Muscle of leg (tissue), 3 donors: ENCODE measurements at regions not wholly inside any gene's neighbourhood (a gene's known extent, or its start where the extent isn't known, plus 50 kb on each side); places are given as distances from the start of the nearest gene placed in this dataset.

Experiments used
- DNase-seq: peaks from one replicate; pipeline ENCODE4 v3.0.0; 2013
- H3K27ac ChIP-seq: one replicate; pipeline ENCODE4 v1.5.1; 2013; ENCODE audit warnings: mild to moderate bottlenecking, low read length, control low read depth
- H3K27me3 ChIP-seq: one replicate; pipeline ENCODE4 v1.6.1; 2013; ENCODE audit warnings: low read length; ENCODE audit not compliant: control insufficient read depth, insufficient read depth
- H3K36me3 ChIP-seq: one replicate; pipeline ENCODE4 v1.6.1; 2013; ENCODE audit warnings: low read length; ENCODE audit not compliant: control insufficient read depth, insufficient read depth
- H3K4me1 ChIP-seq: one replicate; pipeline ENCODE4 v1.6.1; 2013; ENCODE audit warnings: low read length; ENCODE audit not compliant: control insufficient read depth, insufficient read depth
- H3K4me3 ChIP-seq: one replicate; pipeline ENCODE4 v1.5.1; 2013; ENCODE audit warnings: low read length, control low read depth
- H3K9me3 ChIP-seq: replicated peaks from 2 replicates; pipeline ENCODE4 v1.6.1; 2013; ENCODE audit warnings: low read depth, low read length; ENCODE audit not compliant: control insufficient read depth
- WGBS: methylation state at CpG from one replicate; pipeline ENCODE4 v1.1.5; 2013; ENCODE audit warnings: missing lambda C conversion rate; ENCODE audit not compliant: insufficient coverage; 5-methylcytosine and 5-hydroxymethylcytosine counted together

DNA sequence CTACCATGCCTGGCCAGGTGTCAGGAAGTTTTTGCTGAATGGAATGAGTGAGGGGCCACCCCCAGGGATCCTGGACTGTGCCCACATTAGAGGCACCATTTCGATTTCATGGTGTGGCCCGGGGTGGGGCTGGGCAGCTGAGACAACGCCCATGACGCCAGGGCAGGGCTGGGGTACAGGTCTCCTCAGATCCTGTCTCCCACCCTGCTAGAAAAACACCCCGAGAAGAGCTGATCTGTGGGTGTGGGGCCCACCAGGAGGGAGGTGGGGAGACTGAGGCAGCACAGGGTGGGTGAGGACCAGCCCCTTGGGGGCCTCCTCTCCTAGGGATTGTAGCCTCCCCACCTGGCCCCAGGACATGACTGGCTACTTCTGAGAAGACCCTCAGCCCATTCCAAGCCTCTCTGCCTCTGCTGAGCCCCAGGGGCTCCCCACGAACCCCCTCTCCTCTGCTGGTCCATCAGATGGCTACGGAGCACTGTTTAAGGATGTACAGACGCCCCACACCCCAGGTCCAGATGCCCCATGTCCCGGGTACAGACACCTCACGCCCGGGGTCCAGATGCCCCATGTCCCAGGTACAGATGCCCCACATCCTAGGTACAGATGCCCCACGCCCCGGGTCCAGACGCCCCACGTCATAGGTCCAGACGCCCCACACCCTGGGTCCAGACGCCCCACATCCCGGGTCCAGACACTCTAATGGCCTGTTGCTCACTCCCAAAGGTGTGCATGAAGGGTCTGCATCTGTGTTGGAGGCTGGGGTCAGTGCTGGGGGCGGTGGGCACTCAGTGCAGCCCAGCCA is 99.4 kb downstream of the MICALL2 start:
- H3K36me3 ChIP-seq = no peaks in the 10 kb centered on the region
- peaks cover 14% of the 10 kb centered on the region for H3K27me3 ChIP-seq
- no peak for DNase-seq
- H3K4me1 ChIP-seq = no peaks in the 10 kb centered on the region
- H3K4me3 ChIP-seq = no peak overlapping the region
- 88% methylated on average over 17 of the region's 19 CpGs for WGBS
- H3K9me3 ChIP-seq = peaks cover 5% of the 10 kb centered on the region
- no peak overlapping the region for H3K27ac ChIP-seq

DNA sequence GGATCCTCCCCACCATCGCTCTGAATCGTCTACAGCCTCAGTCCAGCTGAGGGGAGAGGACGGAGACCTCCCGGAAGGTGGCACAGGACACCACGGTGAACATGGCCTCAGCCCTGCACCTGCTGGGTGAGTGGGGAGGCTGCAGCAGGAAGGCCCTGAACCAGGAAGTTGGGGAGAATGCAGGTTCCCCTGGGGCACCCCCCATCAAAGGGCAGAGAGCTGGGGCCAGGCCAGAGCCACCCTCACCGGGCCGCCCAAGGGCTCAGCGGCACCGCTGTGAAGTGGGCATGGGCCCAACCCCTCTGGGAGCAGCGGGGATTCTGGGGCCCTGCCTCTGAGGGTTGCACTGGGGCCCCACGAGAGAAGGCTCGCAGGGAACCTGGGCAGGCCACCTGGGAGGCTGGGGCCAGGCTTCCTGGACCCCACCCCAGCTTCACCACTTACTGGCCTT is 98.7 kb downstream of the MICALL2 start:
- 86% methylated on average over 9 of the region's 12 CpGs for WGBS
- Histone ChIP-seq H3K36me3 (no peaks in the 10 kb centered on the region), H3K27me3 (peaks cover 13% of the 10 kb centered on the region), H3K4me1 (no peaks in the 10 kb centered on the region), H3K27ac (no peak overlapping the region), H3K9me3 (peaks cover 5% of the 10 kb centered on the region), H3K4me3 (no peak overlapping the region)
- DNase-seq = no peak

DNA sequence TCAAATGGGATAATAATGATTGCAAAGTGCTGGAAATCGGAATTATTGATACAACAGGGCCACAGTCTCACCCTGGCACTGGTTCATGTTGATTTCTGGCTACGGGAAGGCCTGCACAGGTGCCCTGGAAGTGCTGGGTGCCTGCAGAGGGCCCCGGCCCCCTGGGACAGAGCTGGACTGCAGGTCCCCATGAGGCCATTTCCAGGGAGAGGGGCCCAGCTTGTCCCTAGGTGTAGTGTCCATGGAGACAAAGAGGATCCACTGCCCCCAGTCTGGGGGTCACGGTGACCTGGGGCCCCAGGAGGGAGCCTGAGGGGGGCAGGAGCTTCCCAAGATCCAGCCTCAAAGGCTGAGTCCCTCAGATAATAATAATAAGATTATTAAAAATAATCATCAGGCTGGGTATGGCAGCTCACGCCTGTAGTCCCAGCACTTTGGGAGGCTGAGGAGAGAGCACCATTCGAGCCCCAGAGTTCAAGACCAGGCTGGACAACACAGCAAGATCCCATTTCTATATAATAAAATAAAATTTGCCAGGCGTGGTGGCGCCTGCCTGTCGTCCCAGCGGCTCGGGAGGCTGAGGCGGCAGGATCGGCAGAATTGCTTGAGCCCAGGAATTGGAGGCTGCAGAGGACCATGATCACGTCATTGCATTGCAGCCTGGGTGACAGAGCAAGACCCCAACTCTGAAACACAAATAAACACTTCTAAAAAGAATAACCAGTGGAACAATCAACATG is 98.1 kb downstream of the MICALL2 start:
- Histone ChIP-seq H3K36me3 (no peaks in the 10 kb centered on the region), H3K4me3 (no peak overlapping the region), H3K4me1 (no peaks in the 10 kb centered on the region), H3K9me3 (peaks cover 9% of the 10 kb centered on the region), H3K27ac (no peak overlapping the region), H3K27me3 (peaks cover 19% of the 10 kb centered on the region)
- no peak for DNase-seq
- 79% methylated on average over 10 of the region's 14 CpGs for WGBS

DNA sequence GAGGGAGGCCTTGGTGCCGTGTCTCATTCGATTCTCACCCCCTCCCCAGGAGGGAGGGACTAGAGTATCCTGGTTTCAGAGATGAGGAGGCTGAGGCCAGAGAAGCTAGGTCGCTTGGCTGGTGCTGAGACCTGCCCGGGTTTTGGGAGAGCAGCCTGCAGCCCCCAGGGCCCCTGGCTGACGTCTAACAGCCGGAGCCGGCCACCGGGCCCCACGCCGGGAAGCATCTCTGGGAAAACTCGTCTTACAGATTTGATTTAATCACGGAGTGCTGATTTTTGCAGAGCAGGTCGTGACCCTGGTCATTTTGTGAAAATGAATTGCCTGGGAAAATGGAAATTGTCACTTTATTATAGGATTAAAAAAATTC is 97.5 kb downstream of the MICALL2 start:
- no peak overlapping the region for H3K27ac ChIP-seq
- peaks cover 9% of the 10 kb centered on the region for H3K9me3 ChIP-seq
- H3K4me1 ChIP-seq = no peaks in the 10 kb centered on the region
- no peak overlapping the region for H3K4me3 ChIP-seq
- H3K27me3 ChIP-seq = peaks cover 24% of the 10 kb centered on the region
- DNase-seq = no peak
- 5% methylated on average over 3 of the region's 13 CpGs for WGBS
- no peaks in the 10 kb centered on the region for H3K36me3 ChIP-seq

DNA sequence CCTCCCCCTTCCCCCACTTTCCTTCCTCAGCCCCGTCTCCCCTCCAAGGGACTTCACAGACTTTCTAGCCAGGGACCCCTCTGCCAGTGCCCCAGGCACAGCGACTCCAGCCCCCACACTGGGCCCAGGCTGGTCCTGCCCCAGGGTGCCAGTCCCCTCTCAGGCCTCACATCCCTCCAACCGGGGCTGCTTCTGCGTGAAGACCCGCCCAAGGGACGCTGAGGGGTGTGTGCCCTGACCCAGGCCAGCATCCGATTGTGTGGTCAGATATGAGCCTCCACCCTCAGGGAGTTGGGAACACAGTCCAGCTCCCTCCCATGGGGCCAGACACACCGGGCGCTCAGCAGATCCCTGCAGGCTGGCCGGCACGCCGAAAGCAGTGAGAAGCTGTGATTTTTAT is 97.0 kb downstream of the MICALL2 start:
- H3K27ac ChIP-seq = no peak overlapping the region
- no peaks in the 10 kb centered on the region for H3K36me3 ChIP-seq
- DNase-seq = no peak
- peaks cover 30% of the 10 kb centered on the region for H3K27me3 ChIP-seq
- 51% methylated on average over 7 of the region's 12 CpGs for WGBS
- no peaks in the 10 kb centered on the region for H3K4me1 ChIP-seq
- peaks cover 9% of the 10 kb centered on the region for H3K9me3 ChIP-seq
- H3K4me3 ChIP-seq = no peak overlapping the region

DNA sequence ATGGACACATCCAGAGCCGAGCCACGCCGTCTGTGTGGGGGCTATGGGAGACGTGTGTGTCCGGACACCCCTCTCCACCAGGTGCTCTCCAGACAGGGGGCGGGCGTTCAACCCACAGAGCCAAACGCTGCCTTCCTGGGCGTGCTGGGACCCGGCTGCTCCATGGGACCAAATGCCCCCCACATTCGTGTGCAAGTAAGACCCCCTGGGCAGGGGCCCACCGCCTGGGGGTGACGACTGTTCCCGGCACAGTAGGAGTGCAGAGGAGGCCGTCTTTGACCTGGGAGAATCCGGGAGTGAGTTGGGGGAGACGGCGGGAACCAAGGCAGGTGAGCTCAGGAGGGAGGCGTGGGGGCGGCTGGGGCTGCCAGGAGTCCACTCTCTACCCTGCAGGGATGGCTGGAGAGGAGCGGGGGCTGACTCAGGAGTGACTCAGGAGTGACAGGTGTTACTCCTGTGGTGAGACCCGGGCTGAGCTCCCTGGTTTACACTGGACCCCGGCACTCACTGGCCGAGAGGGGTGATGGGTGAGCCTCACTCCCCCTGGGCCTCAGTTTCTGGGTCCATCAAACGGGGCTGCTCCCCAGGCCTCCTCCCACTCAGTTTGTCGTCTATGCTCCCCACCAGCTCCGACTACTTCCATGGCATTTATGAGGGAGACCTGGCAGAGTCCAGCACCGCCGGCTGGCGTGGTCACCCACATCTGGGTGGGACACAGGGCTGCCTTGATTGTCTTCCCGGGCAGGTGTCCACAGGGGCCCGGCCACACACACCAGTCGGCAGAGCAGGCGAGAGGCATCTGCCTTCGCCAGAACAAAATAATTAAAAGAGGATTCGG is 95.0 kb downstream of the MICALL2 start:
- Histone ChIP-seq H3K4me3 (no peak overlapping the region), H3K36me3 (no peaks in the 10 kb centered on the region), H3K27ac (no peak overlapping the region), H3K9me3 (peaks cover 9% of the 10 kb centered on the region), H3K27me3 (peaks cover 40% of the 10 kb centered on the region), H3K4me1 (no peaks in the 10 kb centered on the region)
- no peak for DNase-seq
- 51% methylated on average over 26 of the region's 36 CpGs for WGBS

DNA sequence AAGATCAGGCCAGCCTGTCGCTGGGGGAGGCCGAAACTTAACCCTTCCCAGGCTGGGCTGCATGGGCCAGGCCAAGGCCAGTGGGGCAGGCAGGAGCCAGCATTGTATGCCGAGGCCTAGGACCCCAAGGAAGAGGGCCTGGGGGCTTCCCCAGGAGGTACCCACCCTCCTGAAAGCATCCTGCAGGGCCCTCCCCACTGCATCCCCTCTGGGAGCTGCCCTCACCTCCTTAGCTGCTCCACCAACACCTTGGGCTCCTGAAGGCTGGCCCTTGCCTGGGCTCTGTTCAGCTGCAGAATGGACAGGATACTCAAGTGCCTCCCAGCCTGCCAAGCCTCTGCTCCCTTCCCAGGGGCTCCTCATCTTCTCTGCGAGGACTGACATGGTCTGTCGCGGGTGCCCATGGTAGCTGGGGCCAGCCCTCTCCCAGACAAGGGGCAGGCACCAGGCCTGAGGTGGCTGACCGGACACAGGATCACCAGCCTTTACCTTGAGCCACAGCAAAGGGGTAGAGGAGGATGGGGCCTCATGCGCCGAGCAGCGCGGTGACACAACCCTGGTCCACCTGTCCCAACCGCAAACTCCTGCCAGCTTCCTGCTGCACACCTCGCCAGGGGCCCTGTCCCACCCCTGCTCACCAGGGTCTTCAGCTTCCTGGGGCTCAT is 94.2 kb downstream of the MICALL2 start:
- no peak overlapping the region for H3K27ac ChIP-seq
- H3K27me3 ChIP-seq = peaks cover 48% of the 10 kb centered on the region
- H3K4me3 ChIP-seq = no peak overlapping the region
- no peak for DNase-seq
- H3K36me3 ChIP-seq = no peaks in the 10 kb centered on the region
- no peaks in the 10 kb centered on the region for H3K4me1 ChIP-seq
- 76% methylated on average over 13 of the region's 13 CpGs for WGBS
- peaks cover 7% of the 10 kb centered on the region for H3K9me3 ChIP-seq

DNA sequence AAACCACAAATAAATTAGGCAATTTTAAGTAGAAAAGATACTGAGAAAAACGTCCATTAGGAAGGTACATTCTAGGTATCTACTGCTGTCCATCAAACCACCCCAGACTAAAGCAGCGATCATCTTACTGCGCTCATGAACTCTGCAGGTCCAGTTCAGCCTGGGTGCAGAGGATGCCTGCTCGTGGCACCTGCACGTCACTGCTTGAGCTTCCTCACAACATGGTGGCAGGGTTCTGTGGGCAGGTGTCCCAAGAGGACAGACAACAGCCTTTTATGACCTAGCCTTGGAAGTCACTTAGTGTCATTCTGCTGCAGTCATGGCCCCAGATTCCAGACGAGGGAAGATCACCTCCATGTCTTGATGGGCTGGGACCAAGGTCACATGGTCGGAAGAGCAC is 93.4 kb downstream of the MICALL2 start:
- Histone ChIP-seq H3K9me3 (peaks cover 4% of the 10 kb centered on the region), H3K4me1 (no peaks in the 10 kb centered on the region), H3K36me3 (no peaks in the 10 kb centered on the region), H3K4me3 (no peak overlapping the region), H3K27ac (no peak overlapping the region), H3K27me3 (peaks cover 56% of the 10 kb centered on the region)
- 89% methylated on average over 5 of the region's 7 CpGs for WGBS
- no peak for DNase-seq

DNA sequence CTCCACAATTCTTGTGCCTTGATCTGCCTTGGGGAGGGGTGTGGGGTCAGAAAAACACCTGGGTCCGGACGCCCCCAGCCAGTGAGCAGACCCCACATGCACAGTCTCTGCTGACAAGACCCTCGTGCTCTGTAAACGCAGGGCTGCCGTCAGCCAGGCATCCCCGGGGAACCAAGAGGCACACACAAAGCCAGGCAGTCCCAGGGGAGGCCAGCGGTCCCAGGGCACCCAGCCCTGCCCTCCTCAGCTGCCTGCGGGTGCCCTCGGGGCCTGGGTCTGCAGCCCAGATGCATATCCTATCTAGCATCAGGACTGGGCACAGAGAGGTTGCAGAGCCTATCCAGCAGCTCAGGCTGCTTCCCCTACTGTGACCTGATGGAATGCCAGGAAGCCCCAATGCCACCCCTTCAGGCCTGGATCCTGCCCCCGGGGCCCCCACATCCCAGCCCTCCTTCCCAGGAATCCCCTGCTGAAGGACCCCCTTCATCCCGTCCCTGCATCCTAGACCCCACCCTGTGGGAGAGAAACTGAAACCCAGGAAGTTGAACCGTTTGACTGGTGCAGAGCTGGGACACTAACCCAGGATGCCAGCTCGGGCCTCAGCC is 92.4 kb downstream of the MICALL2 start:
- Histone ChIP-seq H3K4me3 (no peak overlapping the region), H3K27ac (no peak overlapping the region), H3K27me3 (peaks cover 66% of the 10 kb centered on the region), H3K4me1 (no peaks in the 10 kb centered on the region), H3K36me3 (no peaks in the 10 kb centered on the region), H3K9me3 (peaks cover 4% of the 10 kb centered on the region)
- WGBS = 34% methylated on average over 13 of the region's 13 CpGs
- no peak for DNase-seq
